Stimulated activated CD8-positive, alpha-beta memory T cell treated with anti-CD3 and anti-CD28 coated beads, Interleukin-15, amount 100 ng/mL, for 24 hours (primary cell): ENCODE measurements at regions not wholly inside any gene's neighbourhood (a gene's known extent, or its start where the extent isn't known, plus 50 kb on each side); places are given as distances from the start of the nearest gene placed in this dataset.
"Not testable (repeated sequence)": the region's sequence is repeated elsewhere in the genome, so short reads cannot be mapped to it uniquely, and the experiment has no call there.

ENCODE experiments used
- DNase-seq: peaks from one replicate; pipeline ENCODE4 v3.0.0-alpha.2; 2020; ENCODE audit warnings: low read depth

DNA sequence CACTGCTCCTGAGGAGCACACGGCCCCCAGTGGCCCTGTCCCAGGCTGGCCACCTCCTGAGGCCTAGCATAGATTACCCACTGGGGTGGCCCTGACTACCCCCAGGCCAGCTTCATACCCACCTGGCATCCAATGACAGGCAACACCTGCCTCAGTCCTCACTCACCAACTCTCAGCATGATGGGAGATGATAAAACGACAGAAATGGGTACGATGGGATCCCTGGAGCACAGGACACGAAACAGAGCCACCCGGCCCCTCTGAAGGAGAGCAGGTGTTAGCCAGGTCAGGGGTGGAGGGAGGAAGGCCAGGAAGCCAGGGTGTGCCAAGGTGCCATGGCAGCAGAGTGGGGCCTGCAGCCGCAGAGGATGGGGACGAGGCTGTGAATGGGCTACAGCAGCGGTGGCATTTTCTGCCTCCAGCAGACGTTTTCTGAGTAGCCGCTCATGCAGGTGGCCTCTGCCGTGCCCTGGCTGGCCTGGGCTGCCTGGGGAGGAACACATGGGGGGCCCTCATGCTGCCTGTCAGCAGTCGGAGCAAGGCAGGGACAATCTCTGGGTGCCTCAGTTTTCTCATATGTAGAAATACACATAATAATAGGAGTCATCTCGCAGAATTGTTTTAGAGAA, 50.2 kb upstream of the FGF3 start:
- DNase-seq = no peak

DNA sequence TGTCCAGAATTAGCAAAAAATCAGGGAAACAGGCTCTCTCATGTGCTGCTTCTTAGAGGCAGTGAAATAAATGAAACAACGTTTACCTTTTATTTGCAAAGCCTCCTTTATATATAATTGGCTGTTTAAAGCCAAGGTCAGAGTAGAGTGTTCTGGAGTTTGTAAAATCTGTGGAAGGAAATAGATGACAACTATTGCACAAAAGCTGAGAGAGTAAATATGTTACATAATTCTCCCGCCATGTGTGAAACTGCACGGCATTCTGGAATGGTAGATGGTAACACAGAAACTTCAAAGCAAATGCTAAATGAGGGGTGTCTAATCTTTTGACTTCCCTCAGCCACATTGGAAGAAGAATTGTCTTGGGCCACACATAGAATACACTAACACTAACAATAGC, 51.5 kb upstream of the FGF3 start:
- no peak for DNase-seq

DNA sequence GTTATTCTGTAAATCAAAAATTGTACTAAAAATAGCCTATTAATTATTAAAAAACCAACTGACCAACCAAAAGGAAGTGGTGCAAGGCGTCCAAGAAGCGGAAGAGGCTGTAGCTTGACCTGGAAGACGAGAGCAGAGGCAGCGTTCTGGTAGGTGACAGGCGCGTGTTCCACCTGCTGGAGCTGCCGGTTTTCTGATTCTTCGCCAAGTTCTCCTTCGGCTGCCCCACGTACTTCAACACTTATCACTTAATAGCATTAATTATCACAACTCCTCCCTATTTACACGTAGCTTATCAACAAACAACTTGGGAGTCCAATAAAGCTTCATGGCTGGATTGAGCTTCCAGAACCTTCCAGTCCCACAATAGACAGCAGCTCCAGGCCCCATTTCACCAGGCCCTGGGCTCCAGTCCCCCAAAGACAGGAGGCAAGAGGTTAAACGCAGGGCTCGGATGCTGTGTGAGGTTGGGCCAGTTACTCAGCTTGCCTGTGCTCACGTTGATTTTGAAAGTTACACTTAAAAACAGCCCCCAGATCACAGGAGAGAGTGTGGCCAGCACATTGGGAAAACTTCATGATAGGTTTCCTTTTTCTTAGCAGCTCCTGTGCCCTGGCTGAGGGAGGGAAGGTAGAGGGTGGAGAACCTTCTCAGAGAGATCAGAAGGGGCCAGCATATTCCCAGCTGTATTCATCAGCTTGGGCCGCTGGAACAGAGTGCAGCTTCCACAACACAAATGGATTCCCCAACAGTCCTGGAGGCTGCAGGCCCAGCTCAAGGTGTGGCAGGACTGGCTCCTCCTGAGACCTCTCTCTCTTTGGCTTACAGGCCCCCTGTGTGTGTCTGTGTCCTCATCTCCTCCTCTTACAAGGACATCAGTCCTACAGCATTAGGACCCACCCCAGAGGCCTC, 54.2 kb upstream of the FGF3 start:
- DNase-seq = no peak

DNA sequence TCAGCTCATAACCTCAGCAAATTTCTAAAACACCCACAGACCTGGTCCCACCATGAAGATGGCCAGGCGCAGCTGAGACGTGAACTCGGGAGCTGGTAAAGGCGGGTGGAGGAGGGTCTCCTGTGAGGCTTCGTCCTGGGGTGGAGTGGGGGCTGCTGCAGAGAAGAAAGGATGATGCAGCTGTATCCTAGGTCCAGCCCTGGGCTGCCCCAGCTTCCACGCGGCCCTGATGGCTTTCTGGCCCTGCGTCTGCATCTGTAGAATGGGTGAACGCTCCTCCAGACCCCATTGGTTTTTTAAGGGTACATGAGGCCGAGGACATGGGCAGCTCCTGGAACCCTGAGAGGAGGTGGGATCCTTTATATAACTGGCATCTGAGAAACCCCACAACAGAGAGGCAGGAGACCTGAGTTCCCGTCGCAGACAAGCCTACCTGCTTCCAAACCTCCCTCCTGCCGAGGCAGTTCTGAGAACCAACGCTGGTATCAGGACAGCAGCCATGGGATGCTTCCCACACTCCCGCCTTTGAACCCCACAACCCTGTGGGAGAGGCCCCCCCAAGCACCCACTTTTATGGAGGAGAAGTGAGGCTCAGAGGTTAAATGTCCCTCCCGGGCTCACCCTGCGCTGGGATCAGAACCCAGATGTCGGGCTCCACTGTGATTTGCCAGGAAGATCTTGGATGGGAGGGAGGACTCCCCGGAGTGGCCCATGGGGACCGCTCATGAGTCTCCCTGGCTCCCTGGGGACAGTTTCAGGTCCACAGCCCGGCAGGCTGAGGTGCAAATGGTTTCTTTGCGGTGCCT, 55.2 kb upstream of the FGF3 start:
- no peak for DNase-seq

DNA sequence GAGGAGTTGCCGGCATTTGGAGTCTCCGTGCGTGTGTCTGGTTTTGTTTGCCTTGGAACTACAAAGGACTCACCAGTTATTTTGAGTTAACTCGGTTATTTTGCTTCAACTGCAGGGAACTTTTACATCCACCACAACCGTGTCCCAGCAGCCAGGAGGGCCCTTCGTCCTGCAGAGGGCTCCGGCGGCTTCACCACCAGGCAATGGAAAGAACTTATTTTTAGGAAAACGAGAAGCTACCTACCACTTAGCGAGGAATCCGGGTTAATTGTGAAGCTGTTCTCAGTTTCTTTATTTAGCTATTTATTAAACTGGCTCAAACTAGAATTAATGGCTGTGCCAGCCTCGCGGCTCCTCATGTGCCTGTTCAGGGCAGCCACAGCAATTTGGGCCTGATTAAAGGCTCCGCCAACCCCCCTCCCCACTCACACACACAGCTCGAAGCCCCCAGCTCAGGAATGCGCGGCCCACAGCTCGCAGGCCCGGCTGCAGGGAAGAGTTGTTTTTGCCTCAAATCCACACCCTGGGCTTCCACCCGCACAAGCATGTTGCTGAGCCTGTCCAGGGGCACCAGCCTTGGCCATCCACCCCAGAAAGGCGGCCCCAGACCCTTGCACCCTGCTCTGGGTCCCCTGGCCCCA, 55.9 kb upstream of the FGF3 start:
- DNase-seq = no peak

DNA sequence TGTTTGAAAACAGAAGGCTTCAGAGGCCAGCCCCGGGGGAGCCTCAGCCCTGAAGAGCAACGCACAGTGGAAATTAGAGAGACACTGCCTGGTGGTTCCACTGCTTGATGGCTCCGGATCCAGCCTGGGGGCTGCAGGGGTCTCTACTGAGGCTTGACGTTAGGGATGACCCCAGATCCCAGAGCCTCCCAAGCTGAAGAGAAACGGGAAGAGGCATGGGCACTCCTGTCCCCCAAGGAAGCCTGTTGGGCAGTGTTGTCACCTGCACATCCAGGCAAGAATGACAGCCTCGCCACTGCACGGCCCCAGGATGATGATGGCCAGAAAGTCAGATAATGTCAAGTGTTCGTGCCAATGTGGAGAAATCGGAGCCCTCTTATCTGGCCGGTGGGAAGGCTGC, 56.8 kb upstream of the FGF3 start:
- DNase-seq = no peak

DNA sequence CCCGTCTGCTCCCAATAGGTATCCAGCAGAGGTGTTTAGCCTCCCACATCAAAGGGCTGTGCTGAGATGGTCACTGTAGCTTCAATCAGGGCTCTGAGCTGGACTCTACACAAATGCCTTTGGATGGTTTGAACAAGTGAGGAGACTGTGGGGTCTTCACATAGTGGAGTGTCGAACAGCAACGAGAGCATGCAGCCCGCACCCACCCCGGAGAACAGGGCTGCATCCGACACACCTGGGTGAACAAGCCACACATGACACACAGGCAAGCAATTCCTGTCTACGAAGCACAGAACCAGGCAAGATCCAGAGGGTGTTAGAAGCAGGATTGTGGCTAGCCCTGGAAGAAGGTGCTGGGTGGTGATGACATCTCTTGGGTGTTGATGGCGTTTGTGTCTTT, 58.0 kb upstream of the FGF3 start:
- DNase-seq = no peak

DNA sequence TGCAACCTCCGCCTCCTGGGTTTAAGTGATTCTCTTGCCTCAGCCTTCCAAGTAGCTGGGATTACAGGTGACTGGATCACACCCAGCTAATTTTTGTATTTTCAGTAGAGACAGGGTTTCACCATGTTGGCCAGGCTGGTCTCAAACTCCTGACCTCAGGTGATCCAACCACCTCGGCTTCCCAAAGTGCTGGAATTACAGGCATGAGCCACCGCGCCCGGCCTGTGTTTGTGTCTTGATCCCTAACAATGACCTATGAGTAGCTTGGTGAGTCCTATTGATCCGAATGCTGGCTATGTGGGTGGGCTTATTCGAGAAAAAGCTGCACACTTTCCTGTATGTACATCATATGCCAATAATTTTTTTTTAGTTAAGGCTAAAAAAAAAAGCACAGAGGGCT, 58.5 kb upstream of the FGF3 start:
- DNase-seq = not testable (repeated sequence)

DNA sequence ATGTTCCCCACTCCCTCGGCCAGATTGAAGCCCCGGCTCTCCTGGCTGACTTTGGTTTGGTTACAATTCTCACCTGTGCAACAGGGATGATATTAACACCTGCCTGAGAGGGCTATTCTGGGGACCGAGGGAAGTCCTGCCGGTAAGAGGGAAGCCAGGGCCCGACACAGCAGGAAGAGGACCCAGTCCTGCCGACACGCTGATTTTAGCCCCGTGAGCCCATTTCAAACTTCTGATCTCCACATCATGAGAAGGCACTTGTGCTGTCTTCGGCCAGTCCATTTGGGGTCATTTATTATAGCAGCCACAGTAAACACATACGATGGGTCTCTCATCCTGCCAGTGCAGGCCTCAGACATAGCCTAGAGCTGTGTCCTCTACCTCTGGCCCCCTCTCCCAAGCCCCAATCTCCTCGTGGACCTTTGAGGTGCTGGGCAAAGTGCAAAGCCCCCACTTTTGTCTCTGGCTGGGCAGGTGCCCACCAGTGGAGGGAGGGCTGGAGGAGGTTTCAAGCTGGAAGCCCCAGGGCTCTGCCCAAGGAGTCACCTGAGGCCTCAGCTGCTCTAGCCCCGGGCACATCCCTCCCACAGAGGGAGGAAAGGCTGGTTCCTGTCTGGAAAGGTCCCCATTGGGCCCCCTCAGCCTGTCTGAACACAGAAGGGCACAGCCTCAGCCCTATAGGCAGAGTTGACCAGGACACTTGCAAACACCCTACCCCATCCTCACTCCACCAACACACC, 59.1 kb upstream of the FGF3 start:
- no peak for DNase-seq

DNA sequence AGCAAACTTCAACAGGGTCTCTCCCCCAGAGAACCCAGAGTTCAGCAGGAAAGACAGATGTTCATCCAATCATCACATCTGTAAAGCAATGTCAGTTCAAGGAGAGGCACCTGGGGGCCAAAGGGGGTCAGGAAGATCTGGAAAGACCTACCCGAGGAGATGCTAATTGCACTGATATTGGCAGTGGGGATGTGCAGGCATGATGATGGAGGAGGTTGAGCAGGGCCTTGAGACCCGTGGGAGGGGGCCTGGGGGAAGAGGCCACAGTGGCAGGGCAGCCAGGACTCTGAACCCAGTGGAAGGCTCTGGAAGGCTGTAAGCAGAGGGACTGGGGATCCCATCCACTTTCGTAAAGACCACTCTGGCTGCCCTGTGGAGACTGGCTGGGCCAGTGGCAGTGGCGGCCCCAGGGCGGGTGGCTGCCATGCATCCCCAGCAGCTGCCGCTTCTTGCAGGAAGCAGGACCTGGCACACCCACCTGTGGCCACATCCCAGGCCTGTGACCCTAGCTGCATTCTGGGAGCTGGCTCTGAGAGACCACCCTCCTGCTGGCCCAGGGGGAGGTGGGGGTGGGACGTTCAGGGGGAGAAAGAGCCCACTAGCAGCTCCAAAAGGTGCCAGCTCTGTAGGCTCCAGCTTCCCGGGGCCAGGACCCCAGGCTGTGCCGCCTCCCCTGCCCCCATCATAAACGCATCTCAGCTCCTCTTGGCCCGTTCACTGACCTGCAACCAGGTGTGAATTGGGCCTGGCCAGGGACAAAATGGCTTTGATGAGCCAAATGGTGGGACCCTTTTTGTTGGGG, 59.9 kb upstream of the FGF3 start:
- no peak for DNase-seq

DNA sequence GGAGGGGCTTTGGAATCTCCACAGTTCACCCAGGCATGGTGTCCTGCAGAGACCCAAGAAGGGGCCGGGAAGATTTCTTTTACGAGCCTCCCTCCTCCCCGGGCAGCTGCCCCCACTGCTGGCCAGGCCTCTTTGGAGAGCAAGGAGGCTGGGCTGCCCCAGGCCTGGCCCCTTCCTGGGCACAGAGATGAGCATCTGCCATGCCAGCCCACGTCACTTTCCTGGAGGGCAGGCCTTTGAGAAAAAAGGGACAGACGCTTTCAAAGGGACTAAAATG, 60.5 kb upstream of the FGF3 start:
- no peak for DNase-seq

DNA sequence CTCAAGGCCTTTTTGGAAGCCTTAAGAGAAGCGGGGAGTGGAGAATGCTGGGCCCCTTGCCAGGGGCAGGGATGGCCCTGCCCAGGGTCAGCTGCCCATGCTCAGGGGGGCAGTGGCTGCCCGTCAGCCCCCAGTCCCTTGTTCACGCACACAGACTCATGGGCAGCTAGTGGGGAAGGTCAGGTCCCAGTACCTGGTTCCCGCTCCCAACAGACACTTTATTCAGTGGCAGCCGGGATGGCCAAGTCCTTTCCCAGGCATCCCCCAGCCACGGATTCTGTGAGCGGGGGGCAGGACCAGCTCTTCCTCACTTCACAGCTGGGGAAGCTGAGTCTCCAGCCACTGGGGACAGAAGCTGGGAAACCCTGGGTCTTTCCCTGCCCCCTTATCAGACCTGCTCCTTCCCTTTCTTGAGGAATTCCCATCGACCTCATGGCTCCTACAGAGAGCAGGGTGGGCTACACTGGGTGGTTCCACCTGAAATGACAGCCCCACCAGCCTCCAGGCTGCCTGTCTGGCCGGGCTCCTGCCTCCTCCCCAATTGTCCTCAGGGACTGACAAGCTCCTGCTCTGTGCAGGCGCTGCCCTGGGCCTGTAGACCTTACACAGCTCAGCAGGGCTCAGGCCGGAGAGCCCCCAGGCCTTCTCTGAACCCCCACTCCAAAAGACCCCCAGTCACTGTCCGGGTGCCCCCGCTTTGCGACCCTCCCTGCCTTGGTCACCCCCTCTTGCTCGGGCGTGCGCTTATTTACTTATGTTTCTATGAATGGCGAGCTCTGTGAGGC, 61.0 kb upstream of the FGF3 start:
- DNase-seq = no peak

DNA sequence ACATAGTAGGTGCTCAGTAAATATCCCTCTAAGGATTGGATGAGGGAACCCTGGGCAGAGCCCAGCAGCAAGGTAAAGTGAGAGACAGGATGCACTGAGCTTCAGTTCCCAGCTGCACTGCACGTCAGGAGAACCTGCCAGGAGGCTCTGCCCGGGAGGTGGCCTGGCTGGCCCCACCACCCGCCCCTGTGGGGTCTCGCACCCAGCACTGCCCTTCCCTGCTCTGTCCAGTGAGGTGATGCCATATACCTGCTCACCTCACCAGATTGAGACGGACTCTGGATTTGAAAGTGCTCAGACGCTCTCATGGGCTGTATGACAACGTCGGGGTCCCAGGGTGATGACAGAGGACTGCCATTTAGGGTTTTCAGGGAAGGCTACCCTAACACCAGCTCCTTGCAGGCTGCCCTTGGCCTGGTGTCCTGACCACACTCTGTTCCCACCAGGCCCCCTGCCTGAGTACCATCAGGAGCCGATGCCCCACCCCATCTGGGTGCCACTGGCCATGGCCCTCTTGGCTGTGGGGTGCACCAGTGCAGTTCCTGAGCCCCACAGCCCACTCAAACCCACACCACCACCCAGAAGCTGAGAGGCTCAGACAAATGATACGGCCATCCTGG, 61.7 kb upstream of the FGF3 start:
- DNase-seq = no peak

DNA sequence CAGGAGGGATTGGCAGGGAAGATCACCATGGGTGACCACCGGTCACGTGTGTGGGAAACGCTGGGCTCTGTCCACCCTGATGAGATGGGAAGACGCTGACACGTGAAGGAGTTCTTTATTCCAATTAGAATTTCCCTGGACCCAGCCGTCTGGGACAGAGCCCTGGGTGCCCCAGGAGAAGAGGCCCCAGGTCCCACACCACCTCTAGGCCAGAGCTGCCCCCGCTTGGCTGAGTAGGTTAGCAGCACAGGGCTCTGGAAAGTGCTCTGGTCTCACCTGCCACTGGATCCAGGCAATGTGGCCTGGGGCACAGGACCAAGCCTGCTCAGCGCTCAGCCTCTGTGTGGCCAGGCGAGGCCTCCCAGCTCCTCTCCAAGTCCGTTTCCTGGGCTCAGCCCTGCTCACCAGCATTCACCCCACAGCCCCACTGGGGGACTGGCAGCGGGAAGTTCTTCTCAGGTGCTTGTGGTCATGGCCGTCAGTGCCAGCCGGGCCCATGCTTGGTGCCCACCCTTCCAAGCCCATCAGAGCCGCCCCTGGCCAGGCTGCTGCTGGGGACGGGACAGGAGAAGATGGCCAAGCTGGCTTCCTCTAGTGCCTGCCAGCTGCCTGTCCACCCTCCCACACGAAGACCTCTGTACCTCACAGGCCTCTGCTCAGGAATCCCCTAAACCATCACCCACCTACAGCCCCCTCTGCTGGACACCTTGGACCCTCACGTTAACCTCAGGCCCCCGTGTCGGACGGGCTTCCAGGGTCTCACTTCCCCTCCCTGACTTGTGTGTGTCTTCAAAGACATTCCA, 62.5 kb upstream of the FGF3 start:
- no peak for DNase-seq

DNA sequence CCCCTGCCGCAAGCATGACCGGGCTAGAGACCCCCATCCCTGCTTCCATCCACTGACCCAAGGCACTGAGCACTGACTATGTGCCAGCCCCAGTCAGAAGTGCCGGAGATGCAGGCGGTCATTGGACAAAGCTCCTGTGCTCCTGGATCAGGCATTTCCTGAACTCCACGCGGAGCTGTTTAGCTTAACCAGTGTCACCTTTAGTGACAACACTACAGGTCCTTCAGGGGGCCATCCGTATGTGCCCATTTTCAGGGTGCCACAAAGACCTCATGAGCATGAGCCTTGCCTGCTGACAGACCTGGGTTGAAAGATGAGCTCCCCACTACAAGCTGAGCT, 63.0 kb upstream of the FGF3 start:
- DNase-seq = no peak

DNA sequence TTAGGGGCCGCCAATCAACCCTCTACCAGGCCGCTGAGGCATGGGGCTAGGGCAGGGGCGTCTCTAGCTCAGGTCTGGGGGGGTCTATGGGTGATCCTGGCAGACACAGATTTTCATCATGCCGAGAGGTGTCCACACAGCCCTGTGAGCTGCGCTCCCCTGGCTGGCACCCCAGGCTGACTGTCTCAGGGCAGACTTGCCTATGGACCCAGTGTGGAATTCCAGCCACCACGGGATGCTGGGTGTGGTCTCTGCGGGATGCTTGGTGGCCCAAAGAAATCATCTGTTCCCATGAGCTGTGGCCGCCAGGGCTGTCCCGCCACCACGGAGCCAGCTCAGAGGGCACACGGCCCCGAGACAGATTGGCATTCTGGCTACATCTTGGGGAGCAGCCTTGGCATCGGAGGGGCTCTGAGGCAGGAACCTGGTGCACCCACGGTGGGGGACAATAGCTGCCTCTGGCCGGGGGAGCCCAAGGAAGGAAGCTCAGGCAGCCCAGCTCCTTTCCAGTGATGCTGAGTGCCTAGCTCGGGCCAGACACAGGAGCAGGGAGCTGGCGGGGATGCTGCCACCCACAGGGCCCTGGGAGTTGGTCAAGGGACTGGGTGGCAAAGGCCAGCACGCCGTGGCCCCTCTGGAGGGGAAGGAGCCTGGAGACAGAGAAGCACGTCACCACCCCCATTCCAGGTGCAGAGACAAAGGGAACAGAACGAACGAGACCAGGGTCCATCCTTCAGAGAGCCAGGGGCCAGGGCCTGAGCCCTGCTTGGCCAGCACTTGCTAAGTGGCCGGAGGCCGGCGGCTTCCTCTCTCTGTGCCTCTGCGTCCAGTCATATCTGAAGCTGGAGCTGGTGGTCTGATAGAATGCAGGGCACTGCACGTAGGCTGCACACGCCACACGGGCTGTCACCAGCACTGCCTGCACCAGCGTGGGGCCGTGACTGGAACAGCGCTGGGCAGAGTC, 64.4 kb upstream of the FGF3 start:
- DNase-seq = no peak

DNA sequence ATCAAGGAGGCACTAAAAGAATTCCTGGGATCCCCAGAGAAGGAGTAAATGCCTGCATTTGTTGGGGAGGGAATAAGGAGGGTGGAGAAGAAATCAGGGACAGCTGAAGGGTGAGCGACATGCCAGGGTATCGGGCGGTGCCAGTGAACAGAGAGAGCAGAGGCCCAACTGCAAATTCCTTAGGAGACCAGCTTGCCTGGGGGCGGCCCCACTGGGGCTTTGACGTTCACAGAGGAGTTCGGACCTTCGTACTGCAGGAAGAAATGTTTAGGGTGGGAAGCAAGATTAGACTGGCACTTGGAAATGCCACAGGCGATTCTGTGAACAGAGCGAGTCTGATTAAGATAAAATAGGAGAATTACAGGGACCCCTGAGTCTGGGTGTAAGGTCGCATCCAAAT, 65.1 kb upstream of the FGF3 start:
- DNase-seq = no peak

DNA sequence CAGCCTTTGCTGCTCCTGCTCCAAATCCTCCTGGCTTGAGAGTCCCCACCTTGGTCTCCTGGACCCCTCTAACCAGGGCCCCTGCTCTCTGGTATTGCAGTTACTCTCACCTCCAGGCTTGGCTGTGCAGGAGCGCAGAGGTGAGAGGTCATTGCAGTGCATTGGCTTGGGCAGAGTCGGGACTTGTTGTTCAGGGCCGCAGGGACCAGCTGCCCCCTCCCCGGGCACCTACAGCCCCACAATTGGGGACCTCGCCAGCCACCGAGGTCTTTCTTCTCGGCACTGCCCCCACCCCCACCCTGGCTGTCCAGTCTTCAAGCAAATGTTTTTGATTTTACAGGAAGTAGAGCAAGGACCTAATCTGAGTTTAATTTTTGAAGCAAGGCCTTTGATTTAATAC, 65.5 kb upstream of the FGF3 start:
- DNase-seq = no peak
